Pulmonary artery endothelial cell (primary cell): ENCODE measurements at regions not wholly inside any gene's neighbourhood (a gene's known extent, or its start where the extent isn't known, plus 50 kb on each side); places are given as distances from the start of the nearest gene placed in this dataset.

Experiments used
- DNase-seq: peaks from one replicate; pipeline ENCODE4 v3.0.0-alpha.2; 2011; ENCODE audit warnings: low read depth, low spot score

GRCh38 chr1:22285549-22286396 lies 142.9 kb upstream of the WNT4 start:
- DNase-seq: no peak

GRCh38 chr1:22286491-22286890 lies 143.6 kb upstream of the WNT4 start:
- no peak for DNase-seq

GRCh38 chr1:22287273-22287672 lies 144.4 kb upstream of the WNT4 start:
- DNase-seq: no peak

DNA sequence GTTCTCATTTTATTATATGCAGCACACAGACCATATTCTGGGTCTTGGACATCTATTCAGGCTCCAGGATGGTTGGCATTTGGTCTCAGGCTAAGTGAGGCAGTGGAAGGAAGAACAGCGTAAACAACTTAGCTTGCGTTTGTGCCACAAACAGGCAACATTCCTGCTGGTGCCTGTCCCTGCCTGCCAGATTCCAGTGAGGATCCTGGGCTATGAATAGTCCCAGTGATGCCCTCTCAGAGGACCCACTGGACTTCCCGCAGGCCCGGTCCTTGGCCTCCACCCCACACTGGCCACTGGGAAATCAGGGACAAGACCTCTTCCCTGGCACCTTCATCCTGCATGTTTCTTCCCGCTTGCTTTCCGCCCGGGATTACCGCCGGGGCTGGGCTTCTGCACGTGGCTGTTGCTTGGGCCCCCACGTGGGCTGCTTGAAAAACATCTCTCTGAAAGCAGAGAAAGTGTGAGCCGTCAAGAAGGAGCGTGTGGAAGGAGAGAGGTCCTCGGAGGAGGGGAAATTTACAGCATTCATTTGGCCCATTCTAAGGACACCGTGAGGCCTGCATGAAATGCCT lies 145.1 kb upstream of the WNT4 start:
- DNase-seq: no peak

GRCh38 chr1:22288593-22289241 lies 145.8 kb upstream of the WNT4 start:
- DNase-seq: no peak

DNA sequence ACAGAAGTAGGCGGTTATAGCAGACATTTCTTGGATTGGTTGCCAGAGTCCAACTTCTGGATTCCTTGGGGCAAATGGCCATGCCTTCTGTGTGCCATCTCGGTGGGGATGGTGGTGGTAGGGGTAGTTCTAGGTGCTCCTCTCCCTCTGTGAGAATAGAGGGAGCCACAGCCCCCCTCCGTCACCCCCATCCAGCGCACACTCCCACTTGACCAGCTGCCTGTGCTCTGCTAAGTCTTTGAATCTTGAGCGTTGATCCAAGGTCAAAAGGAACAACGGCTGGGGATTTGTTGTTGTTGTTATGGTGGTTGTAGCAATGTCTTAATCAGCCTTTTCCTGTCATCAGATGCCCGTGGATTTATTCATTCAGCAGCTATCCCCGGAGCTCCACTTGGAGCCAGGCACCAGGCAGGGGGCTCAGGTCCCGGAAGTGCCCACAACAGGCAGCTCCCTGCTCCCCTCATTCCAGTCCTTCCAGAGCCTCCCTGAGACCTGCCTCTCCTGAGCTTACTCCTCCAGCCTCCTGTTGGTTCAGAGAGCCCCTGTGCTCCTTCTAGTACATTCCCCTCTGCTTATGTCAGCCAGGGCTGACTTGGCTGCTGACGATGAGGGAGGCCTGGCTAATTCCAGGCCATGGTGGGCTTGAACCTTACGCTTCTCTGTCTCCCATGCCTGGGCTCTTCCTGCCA lies 146.6 kb upstream of the WNT4 start:
- DNase-seq: no peak

GRCh38 chr1:22290157-22290556 lies 147.3 kb upstream of the WNT4 start:
- DNase-seq: no peak

- no peak for DNase-seq
Measured at GRCh38 chr1:22290611-22291010, 147.7 kb upstream of the WNT4 start.

DNA sequence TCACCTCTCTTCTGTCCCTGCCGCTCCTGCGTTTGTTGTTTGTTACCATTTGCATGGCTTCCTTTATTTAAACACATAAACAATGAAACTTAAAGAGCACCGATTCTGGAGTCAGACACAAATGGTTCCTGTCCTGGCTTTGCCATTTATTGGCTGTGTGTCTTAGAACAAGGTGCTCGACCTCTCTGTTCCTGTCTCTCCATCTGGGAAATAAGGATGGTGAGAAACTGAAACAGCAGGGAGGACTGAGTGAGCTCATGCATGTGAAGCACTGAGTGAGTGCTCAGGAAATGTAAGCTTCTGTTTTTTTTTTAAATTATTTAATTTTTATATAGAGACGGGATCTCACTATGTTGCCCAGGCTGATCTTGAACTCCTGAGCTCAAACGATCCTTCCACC lies 148.2 kb upstream of the WNT4 start:
- no peak for DNase-seq

GRCh38 chr1:22291494-22291893 lies 148.6 kb upstream of the WNT4 start:
- no peak for DNase-seq

GRCh38 chr1:22292011-22292788 lies 149.3 kb upstream of the WNT4 start:
- DNase-seq: no peak

DNA sequence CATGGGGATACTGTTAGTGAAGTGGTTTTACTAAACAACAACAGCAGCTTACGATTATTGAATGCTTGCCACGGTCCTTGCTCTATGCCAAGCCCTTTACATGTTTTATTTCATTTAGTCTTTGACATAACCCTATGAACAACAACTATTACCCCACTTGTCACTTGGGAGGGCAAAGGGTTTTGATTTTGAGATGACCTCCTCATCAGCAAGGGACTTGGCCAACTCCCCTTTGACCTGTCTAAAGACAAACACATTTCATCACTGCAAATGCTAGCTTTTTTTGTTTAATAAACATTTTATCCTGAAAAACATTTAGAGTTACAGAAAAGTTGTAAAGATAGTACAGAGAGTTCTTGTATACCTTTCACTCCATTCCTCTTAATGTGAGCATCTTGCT lies 152.5 kb upstream of the WNT4 start:
- DNase-seq: no peak

DNA sequence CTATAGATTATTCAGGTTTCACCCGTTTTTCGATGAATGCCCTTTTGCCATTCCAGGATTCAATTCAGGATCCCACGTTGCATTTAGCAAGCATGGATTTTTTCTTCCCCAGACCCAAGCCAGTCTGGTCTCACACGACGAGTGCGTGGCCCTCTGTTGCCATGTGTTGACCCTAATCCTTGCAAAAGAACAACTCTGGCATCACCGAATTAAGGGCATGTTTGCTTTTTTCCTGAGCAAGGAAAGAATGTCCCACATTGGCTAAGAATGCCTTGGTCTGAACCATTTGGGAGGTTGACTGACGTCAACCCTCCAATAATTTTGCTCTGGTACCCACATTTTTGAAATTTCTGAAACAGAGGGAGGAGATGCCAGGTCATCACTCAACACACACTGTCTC lies 153.0 kb upstream of the WNT4 start:
- DNase-seq: no peak

- no peak for DNase-seq
Measured at GRCh38 chr1:22296701-22297591, 154.0 kb upstream of the WNT4 start.

DNA sequence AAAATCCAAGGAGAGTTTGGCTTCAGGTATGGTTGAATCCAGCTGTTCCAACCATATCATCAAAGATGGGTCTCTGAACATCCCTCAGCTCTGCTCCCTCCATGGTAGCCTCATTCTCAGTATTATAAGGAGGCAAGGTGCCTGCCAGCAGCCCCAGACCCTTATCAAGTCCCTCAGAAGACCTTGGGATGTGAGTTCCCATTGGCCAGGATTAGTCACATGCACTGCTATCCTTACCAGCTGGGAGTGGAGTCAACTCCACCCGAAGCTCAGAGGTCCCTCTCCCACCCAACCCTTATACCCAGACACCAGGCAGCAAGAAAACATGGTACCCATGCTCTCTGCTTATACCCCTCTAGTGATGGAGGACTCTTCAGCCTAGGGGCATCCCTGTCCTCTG lies 153.7 kb upstream of the ZBTB40 start:
- DNase-seq: no peak

- no peak for DNase-seq
Measured at GRCh38 chr1:22303816-22304215, 147.8 kb upstream of the ZBTB40 start.

- DNase-seq: no peak
Measured at GRCh38 chr1:22309572-22309971, 142.1 kb upstream of the ZBTB40 start.

DNA sequence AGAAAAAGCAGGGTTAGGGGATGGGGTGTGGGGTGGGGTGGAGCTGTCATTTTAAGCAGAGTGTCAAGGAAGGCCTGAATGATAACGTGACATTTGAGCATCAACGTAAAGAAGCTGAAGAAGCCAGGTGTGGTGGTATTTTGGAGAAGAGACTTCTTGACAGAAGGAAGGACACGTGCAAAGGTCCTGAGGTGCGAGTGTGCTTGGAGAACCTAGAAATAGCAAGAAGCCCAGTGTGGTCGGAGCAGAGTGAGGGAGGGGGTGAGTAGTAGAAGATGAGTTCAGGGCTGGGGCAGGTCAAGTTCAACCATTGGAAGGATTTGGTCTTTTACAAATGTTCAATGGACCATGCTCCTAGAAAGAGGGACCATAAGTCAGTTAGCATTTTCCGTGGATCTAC lies 140.2 kb upstream of the ZBTB40 start:
- no peak for DNase-seq

- no peak for DNase-seq
Measured at GRCh38 chr1:22313321-22313720, 138.3 kb upstream of the ZBTB40 start.

DNA sequence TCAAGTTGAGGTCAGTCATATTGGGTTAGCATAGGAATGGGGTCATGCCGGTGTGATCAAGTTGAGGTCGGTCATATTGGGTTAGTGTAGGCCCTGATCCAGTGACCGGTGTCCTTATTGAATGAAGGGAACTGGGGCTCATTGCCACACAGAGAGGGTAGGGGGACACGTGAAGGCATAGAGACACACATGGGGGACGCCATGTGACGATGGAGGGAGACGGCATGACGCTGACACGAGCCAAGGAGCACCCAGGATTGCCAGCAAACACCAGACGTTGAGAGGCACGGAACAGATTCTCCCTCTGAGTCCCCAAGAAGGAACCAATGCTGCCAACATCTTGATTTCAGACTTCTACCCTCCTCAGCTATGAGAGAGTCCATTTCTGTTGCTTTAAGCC lies 136.9 kb upstream of the ZBTB40 start:
- DNase-seq: no peak
